ENCODE measurements at regions not wholly inside any gene's neighbourhood (a gene's known extent, or its start where the extent isn't known, plus 50 kb on each side); places are given as distances from the start of the nearest gene placed in this dataset.

- TF ChIP-seq CTCF (IDR thresholded peaks at IDR 0.05 in 8 of 11, conservative IDR thresholded peaks at IDR 0.05 in 3 of 11) = no peak
- no peak for TF ChIP-seq POLR2A (IDR thresholded peaks at IDR 0.05)
Measured at GRCh38 chr22:34015642-34016041, 95.4 kb upstream of the LARGE1 start.

Data from spleen (tissue), 7 donors.